ENCODE measurements at regions not wholly inside any gene's neighbourhood (a gene's known extent, or its start where the extent isn't known, plus 50 kb on each side); places are given as distances from the start of the nearest gene placed in this dataset.

GRCh38 chr12:38977132-38977531 is 71.7 kb upstream of the CPNE8 start:
- no peak for TF ChIP-seq ZBTB1 (tag by site-specific recombination; IDR thresholded peaks at IDR 0.05)
- TF ChIP-seq ZBTB21 (tag by site-specific recombination; IDR thresholded peaks at IDR 0.05) = no peak
- TF ChIP-seq, protein P1, sequence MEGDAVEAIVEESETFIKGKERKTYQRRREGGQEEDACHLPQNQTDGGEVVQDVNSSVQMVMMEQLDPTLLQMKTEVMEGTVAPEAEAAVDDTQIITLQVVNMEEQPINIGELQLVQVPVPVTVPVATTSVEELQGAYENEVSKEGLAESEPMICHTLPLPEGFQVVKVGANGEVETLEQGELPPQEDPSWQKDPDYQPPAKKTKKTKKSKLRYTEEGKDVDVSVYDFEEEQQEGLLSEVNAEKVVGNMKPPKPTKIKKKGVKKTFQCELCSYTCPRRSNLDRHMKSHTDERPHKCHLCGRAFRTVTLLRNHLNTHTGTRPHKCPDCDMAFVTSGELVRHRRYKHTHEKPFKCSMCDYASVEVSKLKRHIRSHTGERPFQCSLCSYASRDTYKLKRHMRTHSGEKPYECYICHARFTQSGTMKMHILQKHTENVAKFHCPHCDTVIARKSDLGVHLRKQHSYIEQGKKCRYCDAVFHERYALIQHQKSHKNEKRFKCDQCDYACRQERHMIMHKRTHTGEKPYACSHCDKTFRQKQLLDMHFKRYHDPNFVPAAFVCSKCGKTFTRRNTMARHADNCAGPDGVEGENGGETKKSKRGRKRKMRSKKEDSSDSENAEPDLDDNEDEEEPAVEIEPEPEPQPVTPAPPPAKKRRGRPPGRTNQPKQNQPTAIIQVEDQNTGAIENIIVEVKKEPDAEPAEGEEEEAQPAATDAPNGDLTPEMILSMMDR (tag by site-specific recombination; IDR thresholded peaks at IDR 0.05) = no peak

Measured in HEK293 (cell line).